B cell (primary cell): ENCODE measurements at regions not wholly inside any gene's neighbourhood (a gene's known extent, or its start where the extent isn't known, plus 50 kb on each side); places are given as distances from the start of the nearest gene placed in this dataset.

Experiments
- ATAC-seq: fragments of 200-7000 bp; cut with Tn5 transposase; one replicate; pipeline ENCODE4 v1.10.0; 2021; ENCODE audit warnings: low read depth, mild to moderate bottlenecking, moderate number of reproducible peaks, moderate library complexity
- CTCF ChIA-PET: fragments of 350-600 bp; sonication (Branson Sonifier 250); formaldehyde crosslinking; loops from one replicate; lab custom pipeline; 2021; ENCODE audit warnings: antibody characterized with exemption, inconsistent platforms; lab: Charles Lee
- POLR2A ChIA-PET: fragments of 350-600 bp; sonication (Branson Sonifier 250); formaldehyde crosslinking; loops from one replicate; lab custom pipeline; 2021; ENCODE audit warnings: antibody characterized with exemption; lab: Charles Lee
- DNase-seq: peaks from one replicate; pipeline ENCODE4 v3.0.0; 2013
- H2AFZ ChIP-seq: 2 replicates; pipeline ENCODE4 v1.6.1; 2012; ENCODE audit warnings: mild to moderate bottlenecking, low read depth, low read length; ENCODE audit not compliant: insufficient read depth, poor library complexity, severe bottlenecking
- H3K27ac ChIP-seq, 2 donors: 1 replicate in 1 of 2; 2 replicates in 1 of 2; pipeline ENCODE4 v1.5.1; 2012 to 2013; ENCODE audit warnings: low read length in 2 of 2, mild to moderate bottlenecking in 2 of 2, moderate library complexity in 1 of 2
- H3K27me3 ChIP-seq, 4 experiments: fragments of 200-600 bp in 1 of 4; sonication (generic) in 1 of 4; replicated peaks in 1 of 4; 1 replicate in 2 of 4; 2 replicates in 2 of 4; pipeline versions ENCODE4 v1.6.1 to v1.7.0; 2013 to 2016; ENCODE audit warnings: low read length in 3 of 4, mild to moderate bottlenecking in 2 of 4, mixed read lengths in 1 of 4, moderate library complexity in 1 of 4; ENCODE audit not compliant: insufficient read depth in 4 of 4, control insufficient read depth in 3 of 4; ENCODE audit errors: control extremely low read depth in 1 of 4
- H3K36me3 ChIP-seq, 2 experiments: replicated peaks in 1 of 2; 1 replicate in 1 of 2; 2 replicates in 1 of 2; pipeline versions ENCODE4 v1.6.1 to v1.7.1; 2013; ENCODE audit warnings: low read length in 1 of 2; ENCODE audit not compliant: insufficient read depth in 2 of 2, control insufficient read depth in 1 of 2; ENCODE audit errors: control extremely low read depth in 1 of 2, extremely low read depth in 1 of 2
- H3K4me1 ChIP-seq, 2 donors: fragments of 200-600 bp in 1 of 2; sonication (generic) in 1 of 2; 1 replicate in 1 of 2; 2 replicates in 1 of 2; pipeline versions ENCODE4 v1.5.1 to v1.6.1; 2013 to 2017; ENCODE audit warnings: low read length in 2 of 2; ENCODE audit not compliant: control insufficient read depth in 2 of 2, insufficient read depth in 2 of 2
- H3K4me2 ChIP-seq: replicated peaks from 2 replicates; pipeline ENCODE3; 2012; ENCODE audit warnings: mild to moderate bottlenecking, low read depth, low read length; ENCODE audit not compliant: poor library complexity, severe bottlenecking
- H3K4me3 ChIP-seq, 5 experiments: fragments of 200-600 bp in 1 of 5; sonication (generic) in 1 of 5; 1 replicate in 3 of 5; 2 replicates in 2 of 5; pipeline versions ENCODE4 v1.5.1 to v1.7.0; 2011 to 2016; ENCODE audit warnings: low read length in 4 of 5, mild to moderate bottlenecking in 4 of 5, low read depth in 2 of 5, control low read depth in 1 of 5, moderate library complexity in 1 of 5; ENCODE audit not compliant: insufficient read depth in 1 of 5; ENCODE audit errors: control extremely low read depth in 1 of 5, extremely low read depth in 1 of 5
- H3K79me2 ChIP-seq: fragments of 200-600 bp; sonication (generic); one replicate; pipeline ENCODE4 v1.6.0; 2016; ENCODE audit warnings: low read length; ENCODE audit not compliant: control insufficient read depth, insufficient read depth
- H3K9ac ChIP-seq: fragments of 200-600 bp; sonication (generic); 2 replicates; pipeline ENCODE4 v1.6.1; 2017; ENCODE audit warnings: mild to moderate bottlenecking, low read length, moderate library complexity
- H3K9me3 ChIP-seq, 3 donors: one replicate each; pipeline versions ENCODE4 v1.6.1 to v1.7.1; 2013; ENCODE audit warnings: low read length in 2 of 3; ENCODE audit not compliant: control insufficient read depth in 2 of 3, insufficient read depth in 1 of 3; ENCODE audit errors: control extremely low read depth in 1 of 3
- H4K20me1 ChIP-seq: 2 replicates; pipeline ENCODE4 v1.6.0; 2012; ENCODE audit warnings: mild to moderate bottlenecking, low read length; ENCODE audit not compliant: insufficient read depth, control insufficient read depth, poor library complexity, severe bottlenecking
- H3K27ac Mint-ChIP-seq: one replicate; pipeline ENCODE4 v1.8.0; 2021; ENCODE audit warnings: mixed read lengths
- H3K27me3 Mint-ChIP-seq: one replicate; pipeline ENCODE4 v1.8.0; 2021; ENCODE audit warnings: mixed read lengths
- H3K4me1 Mint-ChIP-seq: one replicate; pipeline ENCODE4 v1.8.0; 2021; ENCODE audit warnings: mixed read lengths
- H3K4me3 Mint-ChIP-seq: one replicate; pipeline ENCODE4 v1.8.0; 2021; ENCODE audit warnings: mixed read lengths
- H3K9me3 Mint-ChIP-seq: one replicate; pipeline ENCODE4 v1.8.0; 2022; ENCODE audit warnings: mixed read lengths; ENCODE audit not compliant: insufficient read depth
- EZH2 ChIP-seq: IDR thresholded peaks from 2 replicates; pipeline ENCODE4 v1.6.1; 2012; ENCODE audit warnings: borderline replicate concordance, low read depth, mild to moderate bottlenecking, moderate library complexity, low read length; ENCODE audit not compliant: insufficient read depth, poor library complexity, severe bottlenecking
- WGBS: methylation state at CpG from one replicate; pipeline ENCODE4 v1.1.5; 2013; ENCODE audit warnings: missing lambda C conversion rate; ENCODE audit not compliant: insufficient coverage; 5-methylcytosine and 5-hydroxymethylcytosine counted together
- intact Hi-C: fragments of 100-400 bp; cut with micrococcal nuclease; formaldehyde crosslinking; loops from one replicate; pipeline ENCODE4 v1.10.0; 2022
- TF ChIP-seq, protein P1 (sequence below): fragments of 200-600 bp; IDR thresholded peaks from one replicate; pipeline ENCODE4 v1.8.0; 2022; ENCODE audit warnings: antibody characterized with exemption, mild to moderate bottlenecking

DNA sequence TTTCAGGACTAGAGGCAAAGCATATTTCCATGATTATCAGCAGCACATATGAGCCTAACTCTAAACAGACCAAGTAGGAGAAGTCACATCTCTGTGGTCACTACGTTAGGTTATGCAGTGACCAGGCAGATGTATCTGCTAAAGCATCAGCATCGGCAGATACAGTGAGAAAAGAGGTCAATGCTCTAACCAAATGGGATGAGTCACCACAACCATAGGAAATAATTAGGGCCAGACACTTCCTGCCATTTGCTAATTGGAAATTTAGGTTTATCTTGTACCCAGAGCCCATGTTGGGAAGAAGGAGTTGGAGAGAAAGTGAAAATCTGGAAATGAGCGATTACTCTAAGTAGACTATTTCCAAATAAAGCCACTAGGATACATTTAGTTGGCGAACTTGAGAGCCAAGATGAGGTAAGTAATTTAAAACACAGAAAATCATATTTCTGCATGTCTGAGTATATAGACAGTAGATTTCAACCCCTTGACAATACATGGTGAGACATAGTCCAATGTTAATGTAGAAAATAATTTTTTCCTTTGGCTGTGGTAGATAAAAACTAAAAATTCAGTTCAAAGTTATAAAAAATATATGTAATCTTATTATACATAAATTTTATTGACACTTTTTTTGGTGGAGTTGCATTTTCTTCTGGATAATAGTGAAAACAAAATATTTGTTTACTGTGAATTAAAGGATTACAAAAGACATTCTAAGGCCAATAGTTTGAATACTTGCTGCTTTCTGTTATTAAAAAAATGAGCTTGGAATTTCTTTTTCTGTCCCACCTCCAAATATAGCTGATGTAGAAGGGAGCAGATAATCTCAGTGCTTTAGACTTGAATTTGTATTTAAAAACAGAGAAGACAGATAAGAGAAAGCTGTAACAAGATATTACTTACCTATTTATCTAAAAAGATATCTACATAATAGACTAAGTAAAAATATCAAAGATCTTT lies 104.4 kb upstream of the CSNK1A1L start:
- Histone ChIP-seq H3K79me2 (no peaks in the 10 kb centered on the region), H3K9ac (no peak overlapping the region), H3K27ac (no peak overlapping the region), H2AFZ (no peak overlapping the region), H4K20me1 (no peaks in the 10 kb centered on the region), H3K4me3 (no peak overlapping the region), H3K9me3 (peaks cover 0 to 3% (median 0%) of the 10 kb centered on the region in 3 donors), H3K36me3 (no peaks in the 10 kb centered on the region), H3K4me1 (no peaks in the 10 kb centered on the region), H3K27me3 (no peaks in the 10 kb centered on the region), H3K4me2 (no peak overlapping the region)
- intact Hi-C loops = no loop called here
- ChIA-PET CTCF (no interaction called here), POLR2A (no interaction called here)
- peaks cover 5% of the 10 kb centered on the region for H3K9me3 Mint-ChIP-seq
- TF ChIP-seq, protein P1, sequence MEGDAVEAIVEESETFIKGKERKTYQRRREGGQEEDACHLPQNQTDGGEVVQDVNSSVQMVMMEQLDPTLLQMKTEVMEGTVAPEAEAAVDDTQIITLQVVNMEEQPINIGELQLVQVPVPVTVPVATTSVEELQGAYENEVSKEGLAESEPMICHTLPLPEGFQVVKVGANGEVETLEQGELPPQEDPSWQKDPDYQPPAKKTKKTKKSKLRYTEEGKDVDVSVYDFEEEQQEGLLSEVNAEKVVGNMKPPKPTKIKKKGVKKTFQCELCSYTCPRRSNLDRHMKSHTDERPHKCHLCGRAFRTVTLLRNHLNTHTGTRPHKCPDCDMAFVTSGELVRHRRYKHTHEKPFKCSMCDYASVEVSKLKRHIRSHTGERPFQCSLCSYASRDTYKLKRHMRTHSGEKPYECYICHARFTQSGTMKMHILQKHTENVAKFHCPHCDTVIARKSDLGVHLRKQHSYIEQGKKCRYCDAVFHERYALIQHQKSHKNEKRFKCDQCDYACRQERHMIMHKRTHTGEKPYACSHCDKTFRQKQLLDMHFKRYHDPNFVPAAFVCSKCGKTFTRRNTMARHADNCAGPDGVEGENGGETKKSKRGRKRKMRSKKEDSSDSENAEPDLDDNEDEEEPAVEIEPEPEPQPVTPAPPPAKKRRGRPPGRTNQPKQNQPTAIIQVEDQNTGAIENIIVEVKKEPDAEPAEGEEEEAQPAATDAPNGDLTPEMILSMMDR = no peak
- no peak for TF ChIP-seq EZH2
- ATAC-seq (no peak), DNase-seq (no peak)
- no peak overlapping the region for H3K4me3 Mint-ChIP-seq
- 75% methylated on average over 2 of the region's 4 CpGs for WGBS
- no peaks in the 10 kb centered on the region for H3K27me3 Mint-ChIP-seq
- no peak overlapping the region for H3K27ac Mint-ChIP-seq
- H3K4me1 Mint-ChIP-seq = no peaks in the 10 kb centered on the region
